IPS-15b (cell line): ENCODE measurements at regions not wholly inside any gene's neighbourhood (a gene's known extent, or its start where the extent isn't known, plus 50 kb on each side); places are given as distances from the start of the nearest gene placed in this dataset.

Experiments used
- H3K27me3 ChIP-seq: one replicate; pipeline ENCODE4 v1.6.1; 2013; ENCODE audit warnings: low read length; ENCODE audit not compliant: control insufficient read depth, insufficient read depth
- H3K36me3 ChIP-seq: one replicate; pipeline ENCODE4 v1.6.1; 2013; ENCODE audit warnings: low read length; ENCODE audit not compliant: control insufficient read depth, insufficient read depth
- H3K4me1 ChIP-seq: one replicate; pipeline ENCODE4 v1.6.1; 2013; ENCODE audit warnings: mild to moderate bottlenecking, low read length; ENCODE audit not compliant: control insufficient read depth, insufficient read depth
- H3K4me3 ChIP-seq: one replicate; pipeline ENCODE4 v1.5.1; 2013; ENCODE audit warnings: low read depth, low read length
- H3K9ac ChIP-seq: one replicate; pipeline ENCODE4 v1.6.1; 2013; ENCODE audit warnings: low read depth, mild to moderate bottlenecking, low read length
- H3K9me3 ChIP-seq: one replicate; pipeline ENCODE4 v1.6.1; 2013; ENCODE audit warnings: mild to moderate bottlenecking, low read length; ENCODE audit not compliant: control insufficient read depth, insufficient read depth

- Histone ChIP-seq H3K9ac (no peak overlapping the region), H3K4me1 (no peaks in the 10 kb centered on the region), H3K27me3 (no peaks in the 10 kb centered on the region)
These were observed 1807.7 kb downstream of the OLFM4 start for GRCh38 chr13:54836273-54836672.

DNA sequence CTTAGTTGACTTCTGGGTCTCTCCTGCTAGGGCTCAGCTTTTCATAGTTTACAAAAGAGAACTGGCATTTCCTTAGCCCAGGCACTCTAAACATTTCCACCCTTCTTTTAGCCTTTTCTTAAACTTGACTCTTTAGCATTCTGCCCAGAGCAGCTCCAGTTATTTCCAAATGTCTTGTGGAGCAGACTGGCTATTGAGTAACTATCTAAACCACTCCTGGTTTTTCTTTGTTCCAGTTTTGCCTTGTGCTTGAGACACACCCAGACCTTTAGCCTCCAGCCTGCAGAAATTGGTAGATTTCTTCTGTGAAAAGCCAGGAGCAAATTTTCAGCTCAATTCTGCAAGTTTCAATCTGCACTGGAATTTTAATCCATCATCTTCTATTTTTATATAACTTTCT is 1813.1 kb downstream of the OLFM4 start:
- Histone ChIP-seq H3K9me3 (no peaks in the 10 kb centered on the region), H3K36me3 (no peaks in the 10 kb centered on the region), H3K4me1 (no peaks in the 10 kb centered on the region), H3K9ac (no peak overlapping the region), H3K27me3 (no peaks in the 10 kb centered on the region), H3K4me3 (no peak overlapping the region)

More at GRCh38 chr13:54836273-54836672, 1807.7 kb downstream of the OLFM4 start:
- Histone ChIP-seq H3K9me3 (no peaks in the 10 kb centered on the region), H3K4me3 (no peak overlapping the region), H3K36me3 (no peaks in the 10 kb centered on the region)

DNA sequence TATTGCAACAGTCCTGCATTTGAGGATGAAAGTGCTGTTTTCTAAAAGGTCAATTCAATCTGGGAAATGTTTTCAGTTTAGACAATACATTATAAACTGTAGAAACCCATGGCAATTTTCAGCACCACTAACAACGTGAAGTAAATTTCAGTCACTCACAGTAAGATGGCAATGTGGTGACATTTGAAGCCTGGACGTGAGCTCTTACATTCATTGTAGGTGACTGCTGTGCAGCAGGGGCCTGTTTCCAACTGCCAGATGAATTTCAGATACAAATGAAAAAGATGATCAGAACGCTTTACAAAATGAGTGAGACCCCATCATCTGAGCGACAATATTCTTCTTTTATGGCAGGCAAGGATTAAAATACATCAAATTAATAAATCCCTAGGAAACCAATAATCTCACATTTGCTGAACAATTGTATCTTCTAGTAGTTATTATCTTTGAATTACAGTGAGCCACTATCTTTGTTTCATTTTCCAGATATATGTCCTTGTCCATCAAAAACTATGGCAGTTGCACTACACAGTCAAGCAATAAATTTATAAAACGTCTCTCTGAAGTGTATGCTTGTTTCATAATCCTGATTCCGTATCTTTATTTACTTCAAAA is 1816.8 kb downstream of the OLFM4 start:
- no peaks in the 10 kb centered on the region for H3K36me3 ChIP-seq
- H3K4me3 ChIP-seq, result no peak overlapping the region
- H3K27me3 ChIP-seq, result no peaks in the 10 kb centered on the region
- no peak overlapping the region for H3K9ac ChIP-seq
- H3K4me1 ChIP-seq, result no peaks in the 10 kb centered on the region
- no peaks in the 10 kb centered on the region for H3K9me3 ChIP-seq

DNA sequence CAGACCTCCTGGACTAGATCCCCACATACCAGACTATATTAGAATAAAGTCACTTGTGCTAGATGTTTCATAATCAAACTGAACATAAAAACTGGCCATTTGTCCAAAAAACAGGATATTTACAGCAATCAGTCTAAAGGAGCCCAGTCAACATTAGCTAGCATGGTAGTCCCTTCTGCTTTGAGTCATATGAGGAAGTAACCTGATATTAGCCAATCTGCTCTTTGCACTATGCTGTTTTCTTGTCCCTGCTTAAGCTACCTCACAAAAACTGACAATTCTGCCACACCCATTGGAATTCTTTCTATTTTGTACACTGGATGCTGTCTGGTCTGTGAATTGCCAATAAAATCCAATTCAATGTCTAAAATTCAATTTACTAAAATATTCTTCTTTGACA is 1824.2 kb downstream of the OLFM4 start:
- H3K36me3 ChIP-seq, result no peaks in the 10 kb centered on the region
- H3K9me3 ChIP-seq, result no peaks in the 10 kb centered on the region
- no peak overlapping the region for H3K4me3 ChIP-seq
- no peaks in the 10 kb centered on the region for H3K27me3 ChIP-seq
- no peaks in the 10 kb centered on the region for H3K4me1 ChIP-seq
- H3K9ac ChIP-seq, result no peak overlapping the region

DNA sequence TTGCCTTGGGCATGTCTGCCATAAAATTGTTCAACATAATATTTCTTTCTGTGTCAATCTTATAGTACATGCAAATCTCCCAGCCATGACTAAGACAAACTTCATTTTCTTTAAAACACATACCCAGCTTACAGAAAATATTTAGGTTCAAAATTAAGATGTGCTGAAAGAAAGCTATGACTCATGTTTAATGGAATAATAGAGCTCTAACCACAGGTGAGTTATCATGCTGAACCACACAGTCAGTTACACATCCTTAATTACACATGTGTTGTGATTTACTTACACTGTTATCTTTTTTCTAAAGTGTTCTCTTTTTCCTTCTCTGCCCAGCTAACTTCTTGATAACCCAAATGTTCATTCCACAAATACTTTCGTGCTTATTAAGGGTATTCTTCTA is 1831.2 kb downstream of the OLFM4 start:
- Histone ChIP-seq H3K9me3 (no peaks in the 10 kb centered on the region), H3K36me3 (no peaks in the 10 kb centered on the region), H3K9ac (no peak overlapping the region), H3K27me3 (no peaks in the 10 kb centered on the region), H3K4me3 (no peak overlapping the region), H3K4me1 (no peaks in the 10 kb centered on the region)

DNA sequence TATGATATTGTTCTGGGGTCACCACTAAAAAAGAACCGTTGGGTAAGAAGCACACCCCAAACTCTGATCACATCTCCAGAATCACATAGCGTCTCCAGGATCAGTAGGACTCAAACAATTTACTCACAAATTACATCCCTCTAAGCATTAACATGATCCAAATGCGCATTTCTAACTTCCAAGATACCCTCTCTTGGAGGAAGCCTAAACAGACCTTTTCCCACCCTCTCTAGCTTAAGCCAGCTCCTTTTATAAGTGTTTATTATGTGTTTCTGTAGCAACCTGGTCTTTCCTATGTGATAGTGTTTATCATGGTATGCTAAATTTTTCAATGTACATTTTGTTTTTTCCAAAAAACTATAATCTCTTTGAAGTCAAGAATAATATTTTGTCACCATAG is 1846.5 kb downstream of the OLFM4 start:
- Histone ChIP-seq H3K36me3 (no peaks in the 10 kb centered on the region), H3K27me3 (no peaks in the 10 kb centered on the region), H3K4me3 (no peak overlapping the region), H3K9ac (no peak overlapping the region), H3K4me1 (peaks cover 9% of the 10 kb centered on the region), H3K9me3 (no peaks in the 10 kb centered on the region)

DNA sequence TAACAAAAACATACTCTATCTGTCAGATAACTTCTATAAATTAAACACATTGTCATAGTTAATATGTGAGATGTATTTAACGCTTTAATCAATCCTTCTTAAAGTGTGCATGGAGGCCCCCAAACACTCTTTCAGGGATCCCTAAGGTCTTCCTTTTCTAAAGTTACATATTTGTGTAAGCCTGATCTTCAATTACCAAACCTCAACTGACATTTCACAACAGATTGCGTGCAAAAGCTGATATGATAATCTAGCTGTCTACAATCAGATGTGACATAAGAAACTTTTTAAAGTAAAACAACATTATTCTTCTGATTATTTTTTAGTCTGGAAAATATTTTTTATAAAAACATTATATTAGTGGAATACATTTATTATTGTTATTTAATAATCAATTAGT is 1850.4 kb downstream of the OLFM4 start:
- Histone ChIP-seq H3K27me3 (no peaks in the 10 kb centered on the region), H3K36me3 (no peaks in the 10 kb centered on the region), H3K9me3 (no peaks in the 10 kb centered on the region), H3K9ac (no peak overlapping the region), H3K4me1 (peaks cover 9% of the 10 kb centered on the region), H3K4me3 (no peak overlapping the region)

DNA sequence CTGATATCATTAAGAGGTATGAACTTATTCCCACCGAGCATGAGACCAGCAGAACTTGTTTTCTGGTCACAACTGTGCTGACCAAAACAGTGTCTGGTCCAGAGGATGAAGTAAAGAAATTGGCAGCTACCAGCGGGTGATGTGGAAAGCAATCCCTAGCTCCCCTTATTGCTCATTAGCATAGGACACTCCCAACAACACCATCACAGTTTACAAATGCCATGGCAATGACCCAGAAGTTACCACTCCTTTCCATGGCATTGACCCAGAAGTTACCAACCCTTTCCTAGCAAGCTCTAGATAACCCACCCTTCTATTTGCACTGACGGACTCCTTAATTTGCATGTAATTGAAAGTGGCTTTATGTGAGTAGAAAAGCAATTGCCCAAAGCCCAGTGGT is 1856.1 kb downstream of the OLFM4 start:
- Histone ChIP-seq H3K9me3 (no peaks in the 10 kb centered on the region), H3K4me3 (no peak overlapping the region), H3K36me3 (no peaks in the 10 kb centered on the region), H3K27me3 (no peaks in the 10 kb centered on the region), H3K4me1 (no peaks in the 10 kb centered on the region), H3K9ac (no peak overlapping the region)

DNA sequence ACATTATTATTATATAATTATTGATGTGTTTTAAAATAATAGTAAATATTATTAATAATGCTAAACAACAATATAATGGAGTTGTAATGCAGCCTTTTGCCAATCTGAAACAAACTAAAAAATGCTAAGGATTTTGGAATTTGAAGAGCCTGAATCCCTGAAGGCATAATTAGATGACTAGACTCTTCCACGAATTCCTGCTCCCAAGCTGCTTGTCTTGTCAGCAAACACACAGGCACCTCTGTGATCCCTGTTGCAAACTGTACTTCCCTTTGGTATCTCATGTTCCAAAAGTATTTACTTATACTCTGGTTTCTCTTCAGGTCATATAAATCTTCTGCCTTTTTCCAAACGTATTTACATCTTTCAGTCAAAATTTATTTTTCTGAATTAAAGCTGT is 1862.4 kb downstream of the OLFM4 start:
- H3K4me1 ChIP-seq, result no peaks in the 10 kb centered on the region
- no peaks in the 10 kb centered on the region for H3K9me3 ChIP-seq
- H3K27me3 ChIP-seq, result no peaks in the 10 kb centered on the region
- H3K9ac ChIP-seq, result no peak overlapping the region
- H3K36me3 ChIP-seq, result no peaks in the 10 kb centered on the region
- no peak overlapping the region for H3K4me3 ChIP-seq

- Histone ChIP-seq H3K4me3 (no peak overlapping the region), H3K27me3 (no peaks in the 10 kb centered on the region), H3K9me3 (no peaks in the 10 kb centered on the region), H3K9ac (no peak overlapping the region), H3K36me3 (no peaks in the 10 kb centered on the region), H3K4me1 (peaks cover 4% of the 10 kb centered on the region)
These were observed 1872.7 kb downstream of the OLFM4 start for GRCh38 chr13:54901316-54901715.

GRCh38 chr13:54912367-54912766 is 1883.8 kb downstream of the OLFM4 start:
- Histone ChIP-seq H3K36me3 (no peaks in the 10 kb centered on the region), H3K4me1 (no peaks in the 10 kb centered on the region), H3K9me3 (no peaks in the 10 kb centered on the region), H3K27me3 (no peaks in the 10 kb centered on the region), H3K9ac (no peak overlapping the region), H3K4me3 (no peak overlapping the region)

DNA sequence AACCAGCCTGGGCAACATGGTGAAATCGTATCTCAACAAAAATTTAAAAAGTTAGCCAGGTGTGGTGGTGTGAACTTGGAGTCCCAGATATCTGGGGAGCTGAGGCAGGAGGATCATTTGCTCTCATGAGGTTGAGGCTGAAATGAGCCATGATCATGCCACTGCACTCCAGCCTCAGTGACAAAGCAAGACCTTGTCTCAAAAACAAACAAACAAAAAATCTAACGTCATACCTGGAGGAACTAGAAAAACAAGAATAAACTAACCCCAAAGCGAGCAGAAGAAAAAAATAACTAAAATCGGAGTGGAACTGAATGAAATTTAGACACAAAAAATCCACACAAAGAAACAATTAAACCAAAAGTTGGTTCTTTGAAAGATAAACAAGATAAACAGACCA is 1885.1 kb downstream of the OLFM4 start:
- Histone ChIP-seq H3K4me3 (no peak overlapping the region), H3K4me1 (no peaks in the 10 kb centered on the region), H3K9me3 (no peaks in the 10 kb centered on the region), H3K9ac (no peak overlapping the region), H3K36me3 (no peaks in the 10 kb centered on the region), H3K27me3 (no peaks in the 10 kb centered on the region)
